ENCODE measurements at regions not wholly inside any gene's neighbourhood (a gene's known extent, or its start where the extent isn't known, plus 50 kb on each side); places are given as distances from the start of the nearest gene placed in this dataset.
"Not testable (repeated sequence)": the region's sequence is repeated elsewhere in the genome, so short reads cannot be mapped to it uniquely, and the experiment has no call there.

- ATAC-seq (replicated peaks in 1 of 4); H3K27me3 ChIP-seq (replicated peaks in 1 of 2; ENCODE audit: control insufficient read depth in 2 of 2, extremely low read depth in 1 of 2, insufficient read depth in 2 of 2, low read length in 1 of 2); H3K4me3 ChIP-seq (ENCODE audit: control insufficient read depth in 1 of 2, extremely low read depth in 1 of 2, low read length in 1 of 2); H3K27ac ChIP-seq (ENCODE audit: low read length); H3K36me3 ChIP-seq (ENCODE audit: control insufficient read depth in 2 of 2, extremely low read depth in 1 of 2, insufficient read depth in 1 of 2, low read length in 1 of 2); H3K4me1 Mint-ChIP-seq; H3K9me3 ChIP-seq; CTCF ChIA-PET; H3K4me3 Mint-ChIP-seq; POLR2A ChIA-PET; DNase-seq; H3K36me3 Mint-ChIP-seq; H3K27ac Mint-ChIP-seq; H3K4me1 ChIP-seq (ENCODE audit: control insufficient read depth in 1 of 2, extremely low read depth in 1 of 2, insufficient read depth in 2 of 2, low read length in 2 of 2); H3K27me3 Mint-ChIP-seq; H3K9me3 Mint-ChIP-seq: not testable (repeated sequence)
- WGBS (ENCODE audit: insufficient coverage): 91% methylated on average over 17 of the region's 32 CpGs
Observed at GRCh38 chr6:9290342-9290741, 855.0 kb upstream of the SLC35B3 start.

GRCh38 chr6:9272671-9273070 lies 837.3 kb upstream of the SLC35B3 start:
- Histone ChIP-seq H3K27me3 (replicated peaks in 1 of 2; ENCODE audit: control insufficient read depth in 2 of 2, extremely low read depth in 1 of 2, insufficient read depth in 2 of 2, low read length in 1 of 2) (no peaks in the 10 kb centered on the region), H3K36me3 (ENCODE audit: control insufficient read depth in 2 of 2, extremely low read depth in 1 of 2, insufficient read depth in 1 of 2, low read length in 1 of 2) (no peaks in the 10 kb centered on the region), H3K4me1 (ENCODE audit: control insufficient read depth in 1 of 2, extremely low read depth in 1 of 2, insufficient read depth in 2 of 2, low read length in 2 of 2) (no peaks in the 10 kb centered on the region), H3K9me3 (no peaks in the 10 kb centered on the region), H3K4me3 (ENCODE audit: control insufficient read depth in 1 of 2, extremely low read depth in 1 of 2, low read length in 1 of 2) (no peak overlapping the region), H3K27ac (ENCODE audit: low read length) (no peak overlapping the region)
- ChIA-PET POLR2A (no interaction called here), CTCF (no interaction called here)
- H3K27me3 Mint-ChIP-seq: no peaks in the 10 kb centered on the region
- no peak overlapping the region for H3K27ac Mint-ChIP-seq
- no peak for DNase-seq
- no peak for ATAC-seq (replicated peaks in 1 of 4)
- no peak overlapping the region for H3K4me3 Mint-ChIP-seq
- H3K9me3 Mint-ChIP-seq: peaks cover 0 to 16% (median 10%) of the 10 kb centered on the region in 3 donors
- H3K36me3 Mint-ChIP-seq: no peaks in the 10 kb centered on the region
- no peaks in the 10 kb centered on the region for H3K4me1 Mint-ChIP-seq

- DNase-seq: no peak
- no peaks in the 10 kb centered on the region for H3K36me3 Mint-ChIP-seq
- WGBS (ENCODE audit: insufficient coverage): no CpG with 5 or more reads among the region's 1 CpG
Observed at GRCh38 chr6:9266741-9267140, 831.4 kb upstream of the SLC35B3 start.

GRCh38 chr6:9257215-9257614 lies 821.9 kb upstream of the SLC35B3 start:
- H3K4me1 ChIP-seq (ENCODE audit: control insufficient read depth in 1 of 2, extremely low read depth in 1 of 2, insufficient read depth in 2 of 2, low read length in 2 of 2): no peaks in the 10 kb centered on the region
- DNase-seq (no peak), ATAC-seq (replicated peaks in 1 of 4) (no peak)
- POLR2A ChIA-PET: no interaction called here
- Mint-ChIP-seq H3K36me3 (no peaks in the 10 kb centered on the region), H3K9me3 (peaks cover 2 to 11% (median 9%) of the 10 kb centered on the region in 3 donors), H3K4me3 (no peak overlapping the region), H3K27me3 (no peaks in the 10 kb centered on the region), H3K4me1 (no peaks in the 10 kb centered on the region), H3K27ac (no peak overlapping the region)
- no peak overlapping the region for H3K4me3 ChIP-seq (ENCODE audit: control insufficient read depth in 1 of 2, extremely low read depth in 1 of 2, low read length in 1 of 2)
- WGBS (ENCODE audit: insufficient coverage): no CpG with 5 or more reads among the region's 2 CpGs
- H3K36me3 ChIP-seq (ENCODE audit: control insufficient read depth in 2 of 2, extremely low read depth in 1 of 2, insufficient read depth in 1 of 2, low read length in 1 of 2): no peaks in the 10 kb centered on the region
- no peak overlapping the region for H3K27ac ChIP-seq (ENCODE audit: low read length)
- peaks cover 0 to 2% of the 10 kb centered on the region in 2 experiments for H3K27me3 ChIP-seq (replicated peaks in 1 of 2; ENCODE audit: control insufficient read depth in 2 of 2, extremely low read depth in 1 of 2, insufficient read depth in 2 of 2, low read length in 1 of 2)
- H3K9me3 ChIP-seq: no peaks in the 10 kb centered on the region
- CTCF ChIA-PET: no interaction called here

More at GRCh38 chr6:9266741-9267140, 831.4 kb upstream of the SLC35B3 start:
- Histone ChIP-seq H3K9me3 (no peaks in the 10 kb centered on the region), H3K27ac (ENCODE audit: low read length) (no peak overlapping the region), H3K27me3 (replicated peaks in 1 of 2; ENCODE audit: control insufficient read depth in 2 of 2, extremely low read depth in 1 of 2, insufficient read depth in 2 of 2, low read length in 1 of 2) (no peaks in the 10 kb centered on the region), H3K4me1 (ENCODE audit: control insufficient read depth in 1 of 2, extremely low read depth in 1 of 2, insufficient read depth in 2 of 2, low read length in 2 of 2) (no peaks in the 10 kb centered on the region), H3K36me3 (ENCODE audit: control insufficient read depth in 2 of 2, extremely low read depth in 1 of 2, insufficient read depth in 1 of 2, low read length in 1 of 2) (no peaks in the 10 kb centered on the region), H3K4me3 (ENCODE audit: control insufficient read depth in 1 of 2, extremely low read depth in 1 of 2, low read length in 1 of 2) (no peak overlapping the region)
- peaks cover 2 to 9% (median 7%) of the 10 kb centered on the region in 3 donors for H3K9me3 Mint-ChIP-seq
- no peak for ATAC-seq (replicated peaks in 1 of 4)
- ChIA-PET CTCF (no interaction called here), POLR2A (no interaction called here)
- no peaks in the 10 kb centered on the region for H3K27me3 Mint-ChIP-seq
- H3K27ac Mint-ChIP-seq: no peak overlapping the region
- H3K4me3 Mint-ChIP-seq: no peak overlapping the region
- H3K4me1 Mint-ChIP-seq: no peaks in the 10 kb centered on the region

- H3K27ac ChIP-seq (ENCODE audit: low read length): no peak overlapping the region
- no peaks in the 10 kb centered on the region for H3K36me3 ChIP-seq (ENCODE audit: control insufficient read depth in 2 of 2, extremely low read depth in 1 of 2, insufficient read depth in 1 of 2, low read length in 1 of 2)
- Mint-ChIP-seq H3K4me3 (no peak overlapping the region), H3K4me1 (no peaks in the 10 kb centered on the region), H3K9me3 (no peaks in the 10 kb centered on the region), H3K27ac (no peak overlapping the region), H3K27me3 (no peaks in the 10 kb centered on the region), H3K36me3 (no peaks in the 10 kb centered on the region)
- DNase-seq (no peak), ATAC-seq (replicated peaks in 1 of 4) (no peak)
- no peaks in the 10 kb centered on the region for H3K4me1 ChIP-seq (ENCODE audit: control insufficient read depth in 1 of 2, extremely low read depth in 1 of 2, insufficient read depth in 2 of 2, low read length in 2 of 2)
- no peaks in the 10 kb centered on the region for H3K9me3 ChIP-seq
- peaks cover 0 to 2% of the 10 kb centered on the region in 2 experiments for H3K27me3 ChIP-seq (replicated peaks in 1 of 2; ENCODE audit: control insufficient read depth in 2 of 2, extremely low read depth in 1 of 2, insufficient read depth in 2 of 2, low read length in 1 of 2)
- ChIA-PET CTCF (no interaction called here), POLR2A (no interaction called here)
- H3K4me3 ChIP-seq (ENCODE audit: control insufficient read depth in 1 of 2, extremely low read depth in 1 of 2, low read length in 1 of 2): no peak overlapping the region
- no CpG with 5 or more reads among the region's 9 CpGs for WGBS (ENCODE audit: insufficient coverage)
Observed at GRCh38 chr6:9254251-9254650, 818.9 kb upstream of the SLC35B3 start.

GRCh38 chr6:9252799-9253198 lies 817.5 kb upstream of the SLC35B3 start:
- Mint-ChIP-seq H3K36me3 (no peaks in the 10 kb centered on the region), H3K4me1 (no peaks in the 10 kb centered on the region), H3K27ac (no peak overlapping the region), H3K4me3 (no peak overlapping the region), H3K27me3 (no peaks in the 10 kb centered on the region), H3K9me3 (no peaks in the 10 kb centered on the region)
- no peaks in the 10 kb centered on the region for H3K4me1 ChIP-seq (ENCODE audit: control insufficient read depth in 1 of 2, extremely low read depth in 1 of 2, insufficient read depth in 2 of 2, low read length in 2 of 2)
- H3K27me3 ChIP-seq (replicated peaks in 1 of 2; ENCODE audit: control insufficient read depth in 2 of 2, extremely low read depth in 1 of 2, insufficient read depth in 2 of 2, low read length in 1 of 2): peaks cover 0 to 2% of the 10 kb centered on the region in 2 experiments
- no peak overlapping the region for H3K4me3 ChIP-seq (ENCODE audit: control insufficient read depth in 1 of 2, extremely low read depth in 1 of 2, low read length in 1 of 2)
- no peak overlapping the region for H3K27ac ChIP-seq (ENCODE audit: low read length)
- no peak for DNase-seq
- ChIA-PET CTCF (no interaction called here), POLR2A (no interaction called here)
- no peaks in the 10 kb centered on the region for H3K9me3 ChIP-seq
- 54% methylated on average over 2 of the region's 4 CpGs for WGBS (ENCODE audit: insufficient coverage)
- no peak for ATAC-seq (replicated peaks in 1 of 4)
- H3K36me3 ChIP-seq (ENCODE audit: control insufficient read depth in 2 of 2, extremely low read depth in 1 of 2, insufficient read depth in 1 of 2, low read length in 1 of 2): no peaks in the 10 kb centered on the region

- ATAC-seq (replicated peaks in 1 of 4): no peak
- ChIA-PET CTCF (no interaction called here), POLR2A (no interaction called here)
- WGBS (ENCODE audit: insufficient coverage): 7% methylated on average over 5 of the region's 9 CpGs
- Histone ChIP-seq H3K4me3 (ENCODE audit: control insufficient read depth in 1 of 2, extremely low read depth in 1 of 2, low read length in 1 of 2) (no peak overlapping the region), H3K9me3 (no peaks in the 10 kb centered on the region), H3K27me3 (replicated peaks in 1 of 2; ENCODE audit: control insufficient read depth in 2 of 2, extremely low read depth in 1 of 2, insufficient read depth in 2 of 2, low read length in 1 of 2) (peaks cover 0 to 2% of the 10 kb centered on the region in 2 experiments), H3K27ac (ENCODE audit: low read length) (no peak overlapping the region), H3K4me1 (ENCODE audit: control insufficient read depth in 1 of 2, extremely low read depth in 1 of 2, insufficient read depth in 2 of 2, low read length in 2 of 2) (no peaks in the 10 kb centered on the region), H3K36me3 (ENCODE audit: control insufficient read depth in 2 of 2, extremely low read depth in 1 of 2, insufficient read depth in 1 of 2, low read length in 1 of 2) (no peaks in the 10 kb centered on the region)
- no peaks in the 10 kb centered on the region for H3K4me1 Mint-ChIP-seq
- H3K27me3 Mint-ChIP-seq: no peaks in the 10 kb centered on the region
- no peak overlapping the region for H3K4me3 Mint-ChIP-seq
- DNase-seq: no peak
- H3K9me3 Mint-ChIP-seq: no peaks in the 10 kb centered on the region
- no peaks in the 10 kb centered on the region for H3K36me3 Mint-ChIP-seq
- no peak overlapping the region for H3K27ac Mint-ChIP-seq
Observed at GRCh38 chr6:9250852-9251251, 815.5 kb upstream of the SLC35B3 start.
